ENCODE measurements at regions not wholly inside any gene's neighbourhood (a gene's known extent, or its start where the extent isn't known, plus 50 kb on each side); places are given as distances from the start of the nearest gene placed in this dataset.

GRCh38 chr11:79830446-79830845 is 389.6 kb upstream of the TENM4 start:
- Histone ChIP-seq H3K9ac (ENCODE audit: insufficient read length, low read depth) (no peak overlapping the region), H3K4me1 (ENCODE audit: insufficient read depth, insufficient read length) (no peaks in the 10 kb centered on the region), H3K36me3 (ENCODE audit: insufficient read depth, insufficient read length, low read length) (no peaks in the 10 kb centered on the region), H3K27me3 (ENCODE audit: insufficient read depth, insufficient read length) (no peaks in the 10 kb centered on the region), H3K4me3 (ENCODE audit: insufficient read length, low read depth) (no peak overlapping the region), H3K9me3 (ENCODE audit: insufficient read depth, low read length) (no peaks in the 10 kb centered on the region)
- TF ChIP-seq SUZ12 (IDR thresholded peaks at IDR 0.05; ENCODE audit: extremely low read depth, insufficient read depth, insufficient read length) (no peak), ZNF274 (IDR thresholded peaks at IDR 0.05; ENCODE audit: low read depth, low read length) (no peak), YY1 (IDR thresholded peaks at IDR 0.05; ENCODE audit: insufficient read depth, insufficient read length) (no peak)
- DNase-seq (ENCODE audit: low read depth, low spot score), result no peak

- TF ChIP-seq ZNF274 (IDR thresholded peaks at IDR 0.05; ENCODE audit: low read depth, low read length), result no peak
- DNase-seq (ENCODE audit: low read depth, low spot score), result no peak
These were observed 389.1 kb upstream of the TENM4 start for GRCh38 chr11:79829891-79830290.

DNA sequence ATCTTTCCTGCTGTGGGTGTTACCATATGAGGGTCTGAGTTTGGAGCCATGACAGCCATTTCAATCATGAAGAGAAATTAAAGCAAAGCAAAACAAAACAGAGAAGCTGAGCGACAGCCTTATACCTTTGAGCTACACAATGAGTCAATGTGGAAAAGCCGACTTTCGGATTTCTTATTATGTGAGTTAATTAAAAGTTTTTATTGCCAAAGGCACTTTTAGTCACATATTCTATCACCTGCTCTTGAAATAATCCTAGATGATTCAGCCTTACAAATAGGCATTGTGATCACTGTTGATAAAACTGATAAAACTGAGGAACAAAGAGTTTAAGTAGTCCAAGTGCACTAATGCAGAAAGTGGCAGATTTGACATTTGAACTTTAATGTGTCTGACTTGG is 381.9 kb upstream of the TENM4 start:
- Histone ChIP-seq H3K27me3 (ENCODE audit: insufficient read depth, insufficient read length) (no peaks in the 10 kb centered on the region), H3K4me3 (ENCODE audit: insufficient read length, low read depth) (no peak overlapping the region), H3K9ac (ENCODE audit: insufficient read length, low read depth) (no peak overlapping the region), H3K36me3 (ENCODE audit: insufficient read depth, insufficient read length, low read length) (no peaks in the 10 kb centered on the region), H3K4me1 (ENCODE audit: insufficient read depth, insufficient read length) (no peaks in the 10 kb centered on the region), H3K9me3 (ENCODE audit: insufficient read depth, low read length) (no peaks in the 10 kb centered on the region)
- no peak for DNase-seq (ENCODE audit: low read depth, low spot score)
- TF ChIP-seq SUZ12 (IDR thresholded peaks at IDR 0.05; ENCODE audit: extremely low read depth, insufficient read depth, insufficient read length), result no peak
- TF ChIP-seq ZNF274 (IDR thresholded peaks at IDR 0.05; ENCODE audit: low read depth, low read length), result no peak
- no peak for TF ChIP-seq YY1 (IDR thresholded peaks at IDR 0.05; ENCODE audit: insufficient read depth, insufficient read length)

More at GRCh38 chr11:79829891-79830290, 389.1 kb upstream of the TENM4 start:
- Histone ChIP-seq H3K27me3 (ENCODE audit: insufficient read depth, insufficient read length) (no peaks in the 10 kb centered on the region), H3K4me1 (ENCODE audit: insufficient read depth, insufficient read length) (no peaks in the 10 kb centered on the region), H3K4me3 (ENCODE audit: insufficient read length, low read depth) (no peak overlapping the region), H3K36me3 (ENCODE audit: insufficient read depth, insufficient read length, low read length) (no peaks in the 10 kb centered on the region), H3K9ac (ENCODE audit: insufficient read length, low read depth) (no peak overlapping the region), H3K9me3 (ENCODE audit: insufficient read depth, low read length) (no peaks in the 10 kb centered on the region)

GRCh38 chr11:79813551-79813950 is 372.7 kb upstream of the TENM4 start:
- H3K9me3 ChIP-seq (ENCODE audit: insufficient read depth, low read length), result no peaks in the 10 kb centered on the region
- H3K4me1 ChIP-seq (ENCODE audit: insufficient read depth, insufficient read length), result no peaks in the 10 kb centered on the region
- no peak overlapping the region for H3K9ac ChIP-seq (ENCODE audit: insufficient read length, low read depth)
- DNase-seq (ENCODE audit: low read depth, low spot score), result no peak
- H3K36me3 ChIP-seq (ENCODE audit: insufficient read depth, insufficient read length, low read length), result no peaks in the 10 kb centered on the region
- no peaks in the 10 kb centered on the region for H3K27me3 ChIP-seq (ENCODE audit: insufficient read depth, insufficient read length)
- TF ChIP-seq SUZ12 (IDR thresholded peaks at IDR 0.05; ENCODE audit: extremely low read depth, insufficient read depth, insufficient read length) (no peak), ZNF274 (IDR thresholded peaks at IDR 0.05; ENCODE audit: low read depth, low read length) (no peak), YY1 (IDR thresholded peaks at IDR 0.05; ENCODE audit: insufficient read depth, insufficient read length) (no peak)
- no peak overlapping the region for H3K4me3 ChIP-seq (ENCODE audit: insufficient read length, low read depth)

DNA sequence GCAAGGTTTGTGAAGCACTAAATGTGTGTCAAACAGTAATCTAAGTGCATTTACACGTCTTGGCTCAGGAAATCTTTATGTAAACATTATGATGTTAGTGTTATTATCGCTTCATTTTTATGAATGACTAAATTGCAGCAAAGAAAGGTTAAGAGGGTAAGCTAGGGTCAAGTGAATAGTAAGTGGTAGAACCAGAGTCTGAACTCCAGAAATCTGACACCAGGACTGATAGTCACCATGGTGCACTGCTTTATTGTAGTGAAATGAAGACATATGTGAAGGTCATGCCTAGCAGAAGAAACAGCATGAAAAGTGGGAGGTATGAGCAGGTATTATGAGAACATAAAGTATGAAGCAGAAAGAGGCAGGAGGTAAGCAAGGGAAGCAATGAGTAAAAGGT is 368.7 kb upstream of the TENM4 start:
- DNase-seq (ENCODE audit: low read depth, low spot score), result no peak
- H3K9ac ChIP-seq (ENCODE audit: insufficient read length, low read depth), result no peak overlapping the region
- H3K36me3 ChIP-seq (ENCODE audit: insufficient read depth, insufficient read length, low read length), result no peaks in the 10 kb centered on the region
- no peak overlapping the region for H3K4me3 ChIP-seq (ENCODE audit: insufficient read length, low read depth)
- no peaks in the 10 kb centered on the region for H3K4me1 ChIP-seq (ENCODE audit: insufficient read depth, insufficient read length)
- TF ChIP-seq SUZ12 (IDR thresholded peaks at IDR 0.05; ENCODE audit: extremely low read depth, insufficient read depth, insufficient read length), result no peak
- no peak for TF ChIP-seq YY1 (IDR thresholded peaks at IDR 0.05; ENCODE audit: insufficient read depth, insufficient read length)
- TF ChIP-seq ZNF274 (IDR thresholded peaks at IDR 0.05; ENCODE audit: low read depth, low read length), result no peak
- H3K27me3 ChIP-seq (ENCODE audit: insufficient read depth, insufficient read length), result no peaks in the 10 kb centered on the region
- H3K9me3 ChIP-seq (ENCODE audit: insufficient read depth, low read length), result no peaks in the 10 kb centered on the region

GRCh38 chr11:79807506-79807905 is 366.7 kb upstream of the TENM4 start:
- TF ChIP-seq ZNF274 (IDR thresholded peaks at IDR 0.05; ENCODE audit: low read depth, low read length) (no peak), YY1 (IDR thresholded peaks at IDR 0.05; ENCODE audit: insufficient read depth, insufficient read length) (no peak), SUZ12 (IDR thresholded peaks at IDR 0.05; ENCODE audit: extremely low read depth, insufficient read depth, insufficient read length) (no peak)
- no peaks in the 10 kb centered on the region for H3K4me1 ChIP-seq (ENCODE audit: insufficient read depth, insufficient read length)
- H3K4me3 ChIP-seq (ENCODE audit: insufficient read length, low read depth), result no peak overlapping the region
- H3K27me3 ChIP-seq (ENCODE audit: insufficient read depth, insufficient read length), result no peaks in the 10 kb centered on the region
- H3K36me3 ChIP-seq (ENCODE audit: insufficient read depth, insufficient read length, low read length), result no peaks in the 10 kb centered on the region
- peaks cover 8% of the 10 kb centered on the region; the same call in 1 of the 2 replicates for H3K9me3 ChIP-seq (ENCODE audit: insufficient read depth, low read length)
- DNase-seq (ENCODE audit: low read depth, low spot score), result no peak
- no peak overlapping the region for H3K9ac ChIP-seq (ENCODE audit: insufficient read length, low read depth)

DNA sequence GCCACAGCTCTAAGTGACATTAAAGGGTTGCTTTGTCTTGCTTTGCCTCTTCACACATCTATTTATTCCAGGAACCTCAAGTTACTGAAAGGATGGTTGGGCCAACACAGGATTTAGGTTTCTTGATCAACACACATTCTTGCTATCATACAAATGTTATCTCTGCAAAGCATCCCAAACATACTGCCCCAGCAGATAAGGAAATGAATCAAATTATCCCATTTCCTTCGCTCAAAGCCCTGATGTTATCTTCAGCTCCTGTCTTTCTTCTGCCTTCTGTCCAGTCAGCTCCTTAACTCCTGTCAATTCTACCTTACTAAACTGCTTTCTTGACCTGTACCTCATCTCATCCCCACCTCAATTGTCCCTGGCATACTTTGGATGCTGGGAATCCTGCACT is 355.9 kb upstream of the TENM4 start:
- H3K9me3 ChIP-seq (ENCODE audit: insufficient read depth, low read length), result no peaks in the 10 kb centered on the region
- no peaks in the 10 kb centered on the region for H3K4me1 ChIP-seq (ENCODE audit: insufficient read depth, insufficient read length)
- H3K4me3 ChIP-seq (ENCODE audit: insufficient read length, low read depth), result no peak overlapping the region
- no peak for DNase-seq (ENCODE audit: low read depth, low spot score)
- H3K36me3 ChIP-seq (ENCODE audit: insufficient read depth, insufficient read length, low read length), result no peaks in the 10 kb centered on the region
- TF ChIP-seq ZNF274 (IDR thresholded peaks at IDR 0.05; ENCODE audit: low read depth, low read length) (no peak), SUZ12 (IDR thresholded peaks at IDR 0.05; ENCODE audit: extremely low read depth, insufficient read depth, insufficient read length) (no peak), YY1 (IDR thresholded peaks at IDR 0.05; ENCODE audit: insufficient read depth, insufficient read length) (no peak)
- H3K27me3 ChIP-seq (ENCODE audit: insufficient read depth, insufficient read length), result no peaks in the 10 kb centered on the region
- no peak overlapping the region for H3K9ac ChIP-seq (ENCODE audit: insufficient read length, low read depth)
